ENCODE measurements at regions not wholly inside any gene's neighbourhood (a gene's known extent, or its start where the extent isn't known, plus 50 kb on each side); places are given as distances from the start of the nearest gene placed in this dataset.

- TF ChIP-seq REST (IDR thresholded peaks at IDR 0.05; ENCODE audit: borderline replicate concordance in 1 of 2, low read depth in 1 of 2, low read length in 2 of 2): no peak
- no peak for TF ChIP-seq POLR2AphosphoS5 (IDR thresholded peaks at IDR 0.05; ENCODE audit: low read depth, low read length)
- TF ChIP-seq MEF2D (CRISPR knock-in tag; IDR thresholded peaks at IDR 0.05): no peak
- TF ChIP-seq ZBTB20 (CRISPR knock-in tag; IDR thresholded peaks at IDR 0.05; ENCODE audit: borderline replicate concordance, low read depth): no peak
These were observed 300.2 kb upstream of the JARID2 start for GRCh38 chr6:14945461-14946185.

Measured in HepG2 (cell line).